Body of pancreas (tissue), 4 donors: ENCODE measurements at regions not wholly inside any gene's neighbourhood (a gene's known extent, or its start where the extent isn't known, plus 50 kb on each side); places are given as distances from the start of the nearest gene placed in this dataset.

ENCODE experiments used
- POLR2A ChIP-seq, 3 donors: fragments of 450-650 bp; IDR thresholded peaks; one replicate each; pipeline ENCODE4 v1.6.1; 2016; ENCODE audit warnings: antibody characterized with exemption in 3 of 3, mild to moderate bottlenecking in 2 of 3
- TF ChIP-seq, protein P1 (sequence below), 7 experiments: fragments of 450-650 bp in 4 of 7; fragments of 200-600 bp in 3 of 7; sonication (generic) in 3 of 7; IDR thresholded peaks; one replicate each; pipeline ENCODE4 v1.5.1; 2016 to 2019; ENCODE audit warnings: antibody characterized with exemption in 7 of 7

DNA sequence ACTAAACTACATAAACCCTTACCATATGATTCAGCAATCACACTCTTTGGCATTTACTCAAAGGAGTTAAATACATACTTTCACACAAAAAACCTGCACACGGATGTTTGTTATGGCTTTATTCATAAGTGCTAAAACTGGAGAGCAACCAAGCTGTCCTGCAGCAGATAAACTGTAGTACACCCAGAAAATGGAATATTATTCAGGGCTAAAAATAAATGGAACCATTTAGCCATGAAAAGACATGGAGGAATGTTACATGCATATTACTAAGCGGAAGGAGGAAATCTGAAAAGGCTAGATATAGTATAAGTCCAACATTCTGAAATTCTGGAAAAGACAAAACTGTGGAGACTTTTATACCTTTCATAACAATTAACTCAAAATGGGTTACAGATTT is 73.6 kb upstream of the PHACTR3 start:
- no peak for TF ChIP-seq POLR2A (IDR thresholded peaks at IDR 0.05)
- TF ChIP-seq, protein P1, sequence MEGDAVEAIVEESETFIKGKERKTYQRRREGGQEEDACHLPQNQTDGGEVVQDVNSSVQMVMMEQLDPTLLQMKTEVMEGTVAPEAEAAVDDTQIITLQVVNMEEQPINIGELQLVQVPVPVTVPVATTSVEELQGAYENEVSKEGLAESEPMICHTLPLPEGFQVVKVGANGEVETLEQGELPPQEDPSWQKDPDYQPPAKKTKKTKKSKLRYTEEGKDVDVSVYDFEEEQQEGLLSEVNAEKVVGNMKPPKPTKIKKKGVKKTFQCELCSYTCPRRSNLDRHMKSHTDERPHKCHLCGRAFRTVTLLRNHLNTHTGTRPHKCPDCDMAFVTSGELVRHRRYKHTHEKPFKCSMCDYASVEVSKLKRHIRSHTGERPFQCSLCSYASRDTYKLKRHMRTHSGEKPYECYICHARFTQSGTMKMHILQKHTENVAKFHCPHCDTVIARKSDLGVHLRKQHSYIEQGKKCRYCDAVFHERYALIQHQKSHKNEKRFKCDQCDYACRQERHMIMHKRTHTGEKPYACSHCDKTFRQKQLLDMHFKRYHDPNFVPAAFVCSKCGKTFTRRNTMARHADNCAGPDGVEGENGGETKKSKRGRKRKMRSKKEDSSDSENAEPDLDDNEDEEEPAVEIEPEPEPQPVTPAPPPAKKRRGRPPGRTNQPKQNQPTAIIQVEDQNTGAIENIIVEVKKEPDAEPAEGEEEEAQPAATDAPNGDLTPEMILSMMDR (IDR thresholded peaks at IDR 0.05): no peak
